DND-41 (cell line): ENCODE measurements at regions not wholly inside any gene's neighbourhood (a gene's known extent, or its start where the extent isn't known, plus 50 kb on each side); places are given as distances from the start of the nearest gene placed in this dataset.

Experiments used
- CTCF ChIP-seq: IDR thresholded peaks from 2 replicates; pipeline ENCODE4 v1.5.1; 2012; ENCODE audit warnings: borderline replicate concordance, low read length, moderate library complexity, mild to moderate bottlenecking; ENCODE audit not compliant: poor library complexity, severe bottlenecking; ENCODE audit errors: extremely low read depth
- EZH2 ChIP-seq: IDR thresholded peaks from 3 replicates; pipeline ENCODE4 v1.6.1; 2012; ENCODE audit warnings: borderline replicate concordance, low read depth, mild to moderate bottlenecking, moderate library complexity, low read length, inconsistent platforms; ENCODE audit not compliant: severe bottlenecking

GRCh38 chr6:15791448-15792181 lies 128.8 kb upstream of the DTNBP1 start:
- TF ChIP-seq CTCF (no peak), EZH2 (no peak)
